ENCODE measurements at regions not wholly inside any gene's neighbourhood (a gene's known extent, or its start where the extent isn't known, plus 50 kb on each side); places are given as distances from the start of the nearest gene placed in this dataset.
A peak's percentile ranks its signal among the peaks of the same experiment; 100 is the strongest.

DNA sequence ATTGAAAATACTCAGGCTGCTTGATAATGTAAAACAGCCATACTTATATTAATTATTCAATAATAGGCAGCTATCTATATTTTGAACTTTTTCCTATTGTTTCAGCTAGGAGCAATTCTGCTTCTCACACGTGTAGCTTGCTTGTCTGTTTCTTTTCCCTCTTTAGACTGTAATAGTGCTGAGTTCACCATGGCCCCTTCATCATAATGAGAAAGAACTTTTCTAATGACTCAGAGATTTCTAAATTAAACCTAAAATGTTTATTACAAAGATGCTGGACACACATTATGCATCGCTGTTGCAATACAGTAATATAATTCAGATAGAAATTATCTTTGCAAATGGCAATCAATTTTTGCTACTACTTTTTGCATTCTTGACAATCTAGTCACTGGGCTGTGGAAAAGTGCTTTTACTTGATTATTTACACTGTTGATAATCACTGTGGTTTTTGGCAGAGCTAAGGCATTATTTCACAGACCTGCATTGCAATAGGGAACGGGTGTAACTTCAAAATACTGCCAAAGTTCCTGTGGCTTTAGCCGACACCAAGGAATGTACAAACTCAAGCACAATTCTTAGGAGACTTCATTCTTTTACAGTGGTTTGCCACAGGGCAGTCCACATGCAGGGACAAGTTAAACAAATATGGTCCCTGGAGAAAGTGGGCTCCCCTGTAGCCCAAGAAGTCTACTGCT lies 281.0 kb upstream of the TBL1XR1 start:
- H3K79me2 ChIP-seq: no peaks in the 10 kb centered on the region
- H3K4me1 ChIP-seq: peaks cover 21% of the 10 kb centered on the region
- H3K9ac ChIP-seq: no peak overlapping the region
- H3K4me2 ChIP-seq (ENCODE audit: low read length): no peak overlapping the region
- peak overlapping the region; percentile 18 for H2AFZ ChIP-seq
- H3K9me3 ChIP-seq (ENCODE audit: control insufficient read depth, low read length): no peaks in the 10 kb centered on the region
- peak overlapping the region; percentile 11 for H3K27ac ChIP-seq
- H3K36me3 ChIP-seq (ENCODE audit: control insufficient read depth, insufficient read depth, low read length): no peaks in the 10 kb centered on the region
- H3K4me3 ChIP-seq (ENCODE audit: low read depth, low read length): no peak overlapping the region
- TF ChIP-seq, protein P1, sequence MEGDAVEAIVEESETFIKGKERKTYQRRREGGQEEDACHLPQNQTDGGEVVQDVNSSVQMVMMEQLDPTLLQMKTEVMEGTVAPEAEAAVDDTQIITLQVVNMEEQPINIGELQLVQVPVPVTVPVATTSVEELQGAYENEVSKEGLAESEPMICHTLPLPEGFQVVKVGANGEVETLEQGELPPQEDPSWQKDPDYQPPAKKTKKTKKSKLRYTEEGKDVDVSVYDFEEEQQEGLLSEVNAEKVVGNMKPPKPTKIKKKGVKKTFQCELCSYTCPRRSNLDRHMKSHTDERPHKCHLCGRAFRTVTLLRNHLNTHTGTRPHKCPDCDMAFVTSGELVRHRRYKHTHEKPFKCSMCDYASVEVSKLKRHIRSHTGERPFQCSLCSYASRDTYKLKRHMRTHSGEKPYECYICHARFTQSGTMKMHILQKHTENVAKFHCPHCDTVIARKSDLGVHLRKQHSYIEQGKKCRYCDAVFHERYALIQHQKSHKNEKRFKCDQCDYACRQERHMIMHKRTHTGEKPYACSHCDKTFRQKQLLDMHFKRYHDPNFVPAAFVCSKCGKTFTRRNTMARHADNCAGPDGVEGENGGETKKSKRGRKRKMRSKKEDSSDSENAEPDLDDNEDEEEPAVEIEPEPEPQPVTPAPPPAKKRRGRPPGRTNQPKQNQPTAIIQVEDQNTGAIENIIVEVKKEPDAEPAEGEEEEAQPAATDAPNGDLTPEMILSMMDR (IDR thresholded peaks at IDR 0.05): no peak
- no peaks in the 10 kb centered on the region for H3K27me3 ChIP-seq (ENCODE audit: control insufficient read depth, insufficient read depth, low read length)

DNA sequence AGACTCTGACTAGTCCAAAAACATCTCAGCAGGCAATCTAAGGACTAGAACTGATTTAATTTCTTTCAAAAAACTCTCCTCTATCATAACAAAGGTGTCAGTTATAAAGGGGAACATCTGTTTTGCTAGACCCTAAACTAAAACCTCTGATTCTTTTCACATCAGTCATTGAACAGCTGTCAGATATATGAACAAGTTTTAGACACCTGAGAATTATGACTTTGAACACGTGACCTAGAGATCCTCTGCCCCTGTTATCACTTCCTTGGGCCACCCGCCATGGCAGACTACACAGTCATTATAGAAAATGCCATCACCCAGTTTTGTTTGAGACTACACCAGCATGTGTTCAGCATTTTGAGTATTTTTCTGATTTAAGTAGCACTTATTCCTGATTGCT lies 282.3 kb upstream of the TBL1XR1 start:
- Histone ChIP-seq H3K27me3 (ENCODE audit: control insufficient read depth, insufficient read depth, low read length) (no peaks in the 10 kb centered on the region), H3K79me2 (no peaks in the 10 kb centered on the region), H3K4me3 (ENCODE audit: low read depth, low read length) (no peak overlapping the region), H3K4me2 (ENCODE audit: low read length) (no peak overlapping the region), H3K9ac (no peak overlapping the region), H3K4me1 (peaks cover 18% of the 10 kb centered on the region), H2AFZ (peak overlapping the region; percentile 18), H3K36me3 (ENCODE audit: control insufficient read depth, insufficient read depth, low read length) (no peaks in the 10 kb centered on the region), H3K27ac (no peak overlapping the region), H3K9me3 (ENCODE audit: control insufficient read depth, low read length) (no peaks in the 10 kb centered on the region)
- TF ChIP-seq, protein P1 (IDR thresholded peaks at IDR 0.05): no peak

DNA sequence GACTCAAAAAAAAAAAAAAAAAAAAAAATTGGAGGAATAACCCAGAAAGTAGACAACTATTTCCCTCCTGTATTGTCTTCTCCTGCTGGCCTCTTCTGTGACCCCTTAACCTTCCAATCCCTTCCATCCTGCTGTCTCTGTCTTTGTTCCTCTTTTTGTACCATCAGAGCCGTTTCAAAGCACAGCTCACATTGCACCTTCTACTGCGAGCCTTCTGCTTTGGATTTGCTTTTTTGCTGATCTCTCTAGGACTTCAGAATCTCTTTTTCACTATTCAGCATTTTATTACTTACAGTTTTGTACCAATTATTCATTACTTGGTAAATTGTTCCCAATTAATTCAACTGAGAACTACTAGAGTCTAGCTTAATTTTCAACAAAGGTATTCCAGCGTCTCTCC lies 284.0 kb upstream of the TBL1XR1 start:
- Histone ChIP-seq H3K36me3 (ENCODE audit: control insufficient read depth, insufficient read depth, low read length) (no peaks in the 10 kb centered on the region), H3K4me1 (peaks cover 18% of the 10 kb centered on the region), H3K4me2 (ENCODE audit: low read length) (no peak overlapping the region), H3K79me2 (no peaks in the 10 kb centered on the region), H3K27me3 (ENCODE audit: control insufficient read depth, insufficient read depth, low read length) (no peaks in the 10 kb centered on the region), H3K4me3 (ENCODE audit: low read depth, low read length) (no peak overlapping the region), H3K9ac (no peak overlapping the region), H3K9me3 (ENCODE audit: control insufficient read depth, low read length) (no peaks in the 10 kb centered on the region), H3K27ac (no peak overlapping the region), H2AFZ (peak overlapping the region; percentile 52)
- TF ChIP-seq, protein P1 (IDR thresholded peaks at IDR 0.05): no peak

DNA sequence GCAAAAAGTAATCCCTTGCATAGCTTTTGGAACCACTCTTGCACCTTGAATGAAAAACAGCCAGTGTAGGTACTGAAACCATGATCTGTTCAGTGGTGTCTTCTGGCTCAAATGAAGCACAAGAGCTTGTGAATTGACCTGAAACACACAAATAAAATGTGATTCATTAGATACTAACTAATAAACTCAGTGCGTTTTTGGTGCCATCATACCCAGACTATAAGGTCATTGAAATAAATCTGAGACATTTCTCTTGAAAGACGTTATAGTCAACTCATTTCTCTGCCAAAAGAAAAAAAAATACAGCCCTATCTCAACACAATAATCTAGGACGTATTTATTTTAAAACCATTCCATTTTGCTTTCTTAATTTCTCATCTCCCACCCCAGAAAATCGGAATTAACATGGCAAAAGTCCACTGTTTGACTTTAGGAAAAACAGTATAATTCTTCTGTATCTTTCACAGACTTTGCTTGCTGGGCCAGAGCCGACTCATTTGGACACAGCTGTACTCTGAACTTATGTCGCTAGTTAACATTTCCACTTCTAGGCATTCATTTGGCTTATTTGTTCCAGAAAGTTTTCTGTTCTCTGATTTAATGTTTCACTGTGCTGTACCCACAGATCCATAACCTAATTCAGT lies 284.9 kb upstream of the TBL1XR1 start:
- no peaks in the 10 kb centered on the region for H3K79me2 ChIP-seq
- no peak overlapping the region for H3K9ac ChIP-seq
- TF ChIP-seq, protein P1 (IDR thresholded peaks at IDR 0.05): no peak
- H2AFZ ChIP-seq: peak overlapping the region; percentile 45
- no peaks in the 10 kb centered on the region for H3K9me3 ChIP-seq (ENCODE audit: control insufficient read depth, low read length)
- H3K4me3 ChIP-seq (ENCODE audit: low read depth, low read length): no peak overlapping the region
- peaks cover 18% of the 10 kb centered on the region for H3K4me1 ChIP-seq
- no peak overlapping the region for H3K4me2 ChIP-seq (ENCODE audit: low read length)
- H3K27ac ChIP-seq: no peak overlapping the region
- no peaks in the 10 kb centered on the region for H3K36me3 ChIP-seq (ENCODE audit: control insufficient read depth, insufficient read depth, low read length)
- H3K27me3 ChIP-seq (ENCODE audit: control insufficient read depth, insufficient read depth, low read length): no peaks in the 10 kb centered on the region
